HG02840 (cell line): ENCODE measurements at regions not wholly inside any gene's neighbourhood (a gene's known extent, or its start where the extent isn't known, plus 50 kb on each side); places are given as distances from the start of the nearest gene placed in this dataset.
"Not testable (repeated sequence)": the region's sequence is repeated elsewhere in the genome, so short reads cannot be mapped to it uniquely, and the experiment has no call there.

ENCODE experiments used
- ATAC-seq: cut with Tn5 transposase; IDR thresholded peaks from one replicate; pipeline ENCODE4 v1.9.1; 2021; ENCODE audit warnings: mild to moderate bottlenecking, moderate library complexity, moderate number of reproducible peaks; ENCODE audit not compliant: unreplicated experiment, low FRiP score

DNA sequence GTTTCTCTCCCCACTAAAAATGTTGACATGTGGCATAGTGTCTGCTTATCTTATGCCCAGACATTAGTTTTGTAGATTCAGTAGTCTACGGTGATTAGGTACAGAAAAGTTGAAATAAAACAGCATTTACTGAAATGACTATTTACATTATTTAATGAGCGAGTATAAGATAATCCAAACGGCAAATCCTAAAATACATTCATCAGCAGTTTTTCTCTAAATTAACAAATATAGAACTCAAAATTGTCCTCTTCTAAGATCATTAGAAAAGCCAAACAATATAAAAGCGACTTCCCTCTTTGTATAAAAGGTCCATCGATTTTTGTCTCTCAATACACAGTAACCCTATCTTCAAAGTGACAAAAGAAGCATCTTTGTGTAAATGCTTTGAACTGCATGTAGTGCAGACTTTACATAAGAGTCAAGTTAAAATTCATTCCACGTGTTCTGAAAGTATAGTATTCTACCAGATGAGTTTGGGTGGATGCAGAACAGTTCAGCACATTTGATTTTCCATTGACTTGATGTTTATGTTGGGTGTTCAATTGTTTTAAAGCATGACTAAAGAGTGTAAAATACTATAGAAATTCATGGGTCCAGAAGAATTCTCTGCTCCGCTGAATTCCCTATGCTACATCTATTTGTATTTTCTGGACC lies 480.8 kb upstream of the DPH6 start:
- ATAC-seq, result no peak

GRCh38 chr15:36029606-36030210 lies 483.7 kb upstream of the DPH6 start:
- no peak for ATAC-seq

- ATAC-seq, result no peak
Measured at GRCh38 chr15:36039996-36040572, 494.1 kb upstream of the DPH6 start.

- not testable (repeated sequence) for ATAC-seq
Measured at GRCh38 chr15:36047018-36047716, 501.2 kb upstream of the DPH6 start.

GRCh38 chr15:36050899-36051298 lies 504.9 kb upstream of the DPH6 start:
- ATAC-seq, result no peak

DNA sequence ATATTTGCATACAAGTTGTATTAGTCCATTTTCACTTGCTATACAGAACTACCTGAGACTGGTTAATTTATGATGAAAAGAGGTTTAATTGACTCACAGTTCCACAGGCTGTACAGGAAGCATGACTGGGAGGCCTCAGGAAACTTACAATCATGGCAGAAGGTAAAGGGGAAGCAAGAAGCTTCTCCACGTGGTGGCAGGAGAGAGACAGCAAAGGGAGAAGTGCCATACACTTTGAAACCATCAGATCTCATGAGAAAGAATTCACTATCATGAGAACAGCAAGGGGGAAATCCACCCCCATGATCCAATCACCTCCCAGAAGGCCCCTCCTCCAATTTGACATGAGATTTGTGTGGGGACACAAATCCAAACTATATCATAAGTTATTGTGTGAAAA lies 506.7 kb upstream of the DPH6 start:
- not testable (repeated sequence) for ATAC-seq

DNA sequence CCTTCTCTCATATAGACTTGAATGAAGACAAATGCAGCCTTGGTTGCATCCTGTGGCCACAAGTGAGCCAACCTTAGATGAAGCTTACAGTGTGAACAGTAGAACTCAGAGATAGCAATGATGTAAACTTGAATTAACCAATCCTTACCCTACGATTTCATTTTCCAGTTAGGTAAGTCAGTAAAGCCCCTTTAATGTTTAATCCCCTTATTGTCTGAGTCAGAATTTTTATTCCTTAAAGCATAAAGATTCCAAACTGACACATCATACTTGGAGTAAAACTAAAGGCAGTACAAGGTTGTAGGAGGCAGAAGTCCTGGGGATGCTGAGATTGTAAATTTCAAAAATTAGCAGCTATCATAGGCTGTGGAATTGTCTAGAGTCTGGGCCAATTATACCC lies 507.8 kb upstream of the DPH6 start:
- ATAC-seq, result no peak

DNA sequence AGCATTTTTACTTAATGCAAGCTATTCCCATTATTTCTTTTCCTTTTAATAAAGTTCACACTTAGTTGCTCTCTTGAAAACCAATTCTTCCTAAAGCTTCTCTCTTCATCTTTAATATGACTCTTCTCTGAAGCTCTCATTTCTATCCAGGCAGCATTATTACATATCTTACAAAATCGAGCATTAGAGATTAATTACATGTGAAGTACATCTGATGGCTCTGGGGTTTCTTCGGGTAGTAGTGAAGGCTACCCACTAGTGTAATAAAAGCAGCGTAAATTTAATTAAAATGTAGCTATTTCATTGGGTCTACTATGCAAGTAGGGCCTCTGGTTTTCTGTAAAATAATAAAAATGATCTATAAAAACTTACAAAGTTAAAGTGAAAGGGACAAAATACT lies 513.6 kb upstream of the DPH6 start:
- ATAC-seq, result no peak

GRCh38 chr15:36062357-36062756 lies 516.4 kb upstream of the DPH6 start:
- no peak for ATAC-seq

DNA sequence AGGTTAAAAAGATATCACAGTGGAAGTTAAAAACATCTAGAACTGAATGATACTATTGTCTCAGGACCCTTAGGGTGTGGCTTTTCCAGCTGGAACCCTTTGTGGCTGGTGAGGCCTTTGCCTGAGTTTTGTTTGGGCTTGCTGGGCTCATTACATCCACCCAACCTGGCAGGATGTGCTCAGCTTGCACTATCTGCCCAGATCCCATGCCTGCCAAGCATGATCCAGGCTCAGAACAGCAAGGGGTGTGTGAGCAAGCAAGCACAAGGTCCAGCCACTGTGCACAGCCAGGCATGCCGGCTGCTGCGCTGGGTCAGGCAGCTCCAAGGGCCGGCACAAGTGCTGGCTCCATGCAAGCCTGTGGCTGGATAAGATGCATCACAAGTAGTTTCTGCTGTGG lies 512.7 kb upstream of the CDIN1 start:
- no peak for ATAC-seq

GRCh38 chr15:36067483-36068274 lies 511.7 kb upstream of the CDIN1 start:
- no peak for ATAC-seq

DNA sequence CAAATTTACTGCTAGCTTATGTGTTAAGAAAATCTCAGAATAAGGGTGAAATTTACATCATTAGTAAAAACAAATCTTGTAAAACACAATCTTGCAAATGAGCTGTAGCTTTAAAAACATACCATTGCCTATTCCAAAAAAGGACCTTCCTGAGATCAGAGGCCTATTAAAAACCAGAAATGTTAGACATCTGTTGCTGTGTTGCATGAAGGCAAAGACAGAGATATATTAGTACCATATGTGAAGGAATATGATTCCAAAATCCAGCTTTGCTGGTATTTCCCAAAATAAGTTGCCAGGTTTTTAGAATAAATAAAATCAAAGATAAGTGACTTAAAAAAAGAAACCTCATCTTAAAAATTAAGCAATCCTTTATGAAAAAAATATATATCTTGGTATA lies 504.1 kb upstream of the CDIN1 start:
- ATAC-seq, result no peak

- ATAC-seq, result no peak
Measured at GRCh38 chr15:36079021-36079420, 500.4 kb upstream of the CDIN1 start.

- ATAC-seq, result no peak
Measured at GRCh38 chr15:36080759-36081158, 498.7 kb upstream of the CDIN1 start.

DNA sequence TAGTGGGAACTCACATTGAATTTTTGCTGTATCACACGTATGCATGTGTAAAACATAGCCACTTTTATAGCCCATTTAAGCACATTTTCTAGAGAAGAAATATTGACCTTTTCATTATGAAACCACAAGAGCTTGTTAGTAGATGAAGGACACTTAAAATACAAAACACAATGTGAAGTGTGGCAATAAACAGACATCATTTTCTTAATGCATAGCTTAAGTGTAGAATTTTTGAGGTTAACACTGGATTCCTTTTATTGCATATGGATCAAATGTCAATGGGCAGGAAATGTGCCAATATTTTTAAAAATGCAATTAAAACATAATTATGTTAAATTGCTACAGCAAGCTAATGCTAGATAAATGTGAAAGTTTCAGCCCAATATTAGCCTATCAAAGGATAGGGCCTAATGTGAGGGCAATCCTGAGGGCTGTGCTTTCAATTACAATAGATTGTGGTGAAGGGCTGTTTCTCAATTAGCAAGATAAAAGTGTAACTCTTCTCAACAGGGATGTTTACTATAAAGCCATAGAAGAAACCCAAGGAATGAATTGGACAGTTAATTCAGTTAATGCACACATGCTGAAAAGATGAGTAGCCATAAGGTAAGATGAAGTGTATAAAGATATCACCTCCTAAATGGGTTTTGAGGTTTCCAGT lies 489.0 kb upstream of the CDIN1 start:
- no peak for ATAC-seq

DNA sequence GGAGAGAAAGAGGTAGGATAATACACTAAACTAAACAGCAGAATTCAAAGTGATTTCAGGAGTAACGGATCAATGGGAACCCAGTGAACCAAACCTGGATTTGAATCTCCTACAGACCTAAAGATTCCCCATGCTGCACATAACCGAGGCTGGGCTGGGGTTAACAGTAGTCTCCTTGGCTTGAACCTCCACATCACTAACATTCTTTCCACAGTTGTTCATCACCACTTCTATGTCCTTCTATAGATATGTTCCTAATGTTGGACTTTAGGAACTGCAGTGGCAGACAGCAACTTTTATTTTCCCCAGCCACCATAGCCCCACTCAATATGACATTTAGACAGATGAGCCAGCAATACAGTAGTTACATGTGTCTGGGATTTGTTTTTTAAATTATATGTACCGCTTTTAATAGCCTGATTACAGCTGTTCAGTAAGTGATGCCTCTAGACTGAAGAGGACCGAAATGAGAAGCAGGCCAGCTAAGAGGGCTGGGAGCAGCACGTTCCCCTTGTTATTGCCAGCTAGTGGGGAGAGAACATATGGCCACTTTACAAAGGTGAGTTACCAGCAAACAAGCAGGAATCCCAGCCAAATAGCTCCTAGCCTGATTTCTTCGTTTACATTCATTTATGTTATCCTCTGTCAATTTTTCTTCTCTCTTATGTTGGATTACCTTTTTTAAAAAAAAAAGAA lies 472.6 kb upstream of the CDIN1 start:
- no peak for ATAC-seq

- ATAC-seq, result no peak
Measured at GRCh38 chr15:36108541-36108940, 470.9 kb upstream of the CDIN1 start.

- no peak for ATAC-seq
Measured at GRCh38 chr15:36109943-36110658, 469.3 kb upstream of the CDIN1 start.

DNA sequence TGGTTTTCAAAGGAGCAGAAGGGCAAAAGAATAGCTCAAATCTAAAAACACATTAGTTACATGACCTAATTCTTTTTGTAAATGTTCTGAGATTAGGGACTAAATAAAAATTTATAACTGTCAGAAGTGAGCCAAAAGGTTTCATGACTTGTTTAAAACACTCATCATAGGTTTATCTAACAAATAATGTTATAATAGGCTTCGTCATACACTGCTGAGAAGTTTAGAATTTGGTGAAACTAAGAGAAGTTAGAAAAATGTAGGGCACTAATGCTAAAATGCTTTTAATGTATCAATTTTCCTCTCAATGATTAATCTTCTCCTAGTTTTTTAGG lies 468.8 kb upstream of the CDIN1 start:
- no peak for ATAC-seq
